PFSK-1 (cell line): ENCODE measurements at regions not wholly inside any gene's neighbourhood (a gene's known extent, or its start where the extent isn't known, plus 50 kb on each side); places are given as distances from the start of the nearest gene placed in this dataset.

Experiments
- FOXP2 ChIP-seq: optimal IDR thresholded peaks from 2 replicates; pipeline ENCODE3; 2011; ENCODE audit warnings: borderline replicate concordance, control low read depth, inconsistent platforms; ENCODE audit not compliant: insufficient read depth; ENCODE audit errors: extremely low read length, extremely low read depth
- POLR2AphosphoS5 ChIP-seq: IDR thresholded peaks from 2 replicates; pipeline ENCODE4 v1.6.1; 2012; ENCODE audit warnings: low read depth, mild to moderate bottlenecking, control low read depth, low read length, moderate library complexity
- REST ChIP-seq, 2 experiments: IDR thresholded peaks; 2 replicates each; pipeline versions ENCODE4 v1.6.1 to v1.8.0; 2011 to 2012; ENCODE audit warnings: low read depth in 2 of 2, low read length in 2 of 2, control low read depth in 1 of 2, inconsistent platforms in 1 of 2, mild to moderate bottlenecking in 1 of 2, moderate library complexity in 1 of 2; ENCODE audit not compliant: insufficient read depth in 1 of 2
- SIN3A ChIP-seq: IDR thresholded peaks from 2 replicates; pipeline ENCODE4 v1.6.1; 2012; ENCODE audit warnings: mild to moderate bottlenecking, low read length, moderate library complexity, borderline replicate concordance; ENCODE audit not compliant: insufficient read depth
- TAF1 ChIP-seq: IDR thresholded peaks from 2 replicates; pipeline ENCODE4 v1.6.1; 2012; ENCODE audit warnings: low read length, control low read depth, borderline replicate concordance; ENCODE audit not compliant: insufficient read depth

- TF ChIP-seq REST (IDR thresholded peaks at IDR 0.05; ENCODE audit: insufficient read depth in 1 of 2, low read depth in 2 of 2, low read length in 2 of 2), result no peak
- no peak for TF ChIP-seq FOXP2
- TF ChIP-seq SIN3A, result no peak
- no peak for TF ChIP-seq TAF1
- TF ChIP-seq POLR2AphosphoS5, result no peak
Measured at GRCh38 chr13:99078017-99078771, 100.3 kb upstream of the DOCK9 start.

GRCh38 chr13:99080131-99080530, 102.3 kb upstream of the DOCK9 start:
- TF ChIP-seq TAF1, result no peak
- TF ChIP-seq POLR2AphosphoS5, result no peak
- TF ChIP-seq SIN3A, result no peak
- no peak for TF ChIP-seq FOXP2
- no peak for TF ChIP-seq REST (IDR thresholded peaks at IDR 0.05; ENCODE audit: insufficient read depth in 1 of 2, low read depth in 2 of 2, low read length in 2 of 2)

- TF ChIP-seq POLR2AphosphoS5, result no peak
- TF ChIP-seq FOXP2, result no peak
- no peak for TF ChIP-seq SIN3A
- no peak for TF ChIP-seq TAF1
- no peak for TF ChIP-seq REST (IDR thresholded peaks at IDR 0.05; ENCODE audit: insufficient read depth in 1 of 2, low read depth in 2 of 2, low read length in 2 of 2)
Measured at GRCh38 chr13:99083981-99084380, 106.1 kb upstream of the DOCK9 start.

GRCh38 chr13:99085139-99085807, 107.4 kb upstream of the DOCK9 start:
- no peak for TF ChIP-seq SIN3A
- no peak for TF ChIP-seq TAF1

GRCh38 chr13:99085808-99086266, 108.0 kb upstream of the DOCK9 start:
- TF ChIP-seq FOXP2, result no peak
- no peak for TF ChIP-seq TAF1
- TF ChIP-seq REST (IDR thresholded peaks at IDR 0.05; ENCODE audit: insufficient read depth in 1 of 2, low read depth in 2 of 2, low read length in 2 of 2), result no peak
- no peak for TF ChIP-seq POLR2AphosphoS5
- no peak for TF ChIP-seq SIN3A
